Activated CD4-positive, alpha-beta T cell treated with anti-CD3 and anti-CD28 coated beads, Interleukin-2, amount 50 U/mL, for 48 hours (primary cell): ENCODE measurements at regions not wholly inside any gene's neighbourhood (a gene's known extent, or its start where the extent isn't known, plus 50 kb on each side); places are given as distances from the start of the nearest gene placed in this dataset.
A peak's percentile ranks its signal among the peaks of the same experiment; 100 is the strongest.

Experiments used
- DNase-seq, 2 experiments: peaks; one replicate each; pipeline ENCODE4 v3.0.0-alpha.2; 2020

- no peak for DNase-seq
Observed at GRCh38 chr9:27673641-27674040, 100.4 kb upstream of the C9orf72 start.

GRCh38 chr9:27675354-27675753 lies 102.1 kb upstream of the C9orf72 start:
- no peak for DNase-seq

GRCh38 chr9:27676827-27677226 lies 103.5 kb upstream of the C9orf72 start:
- DNase-seq = no peak

- DNase-seq = no peak
Observed at GRCh38 chr9:27679338-27679737, 106.1 kb upstream of the C9orf72 start.

GRCh38 chr9:27683181-27683580 lies 109.9 kb upstream of the C9orf72 start:
- DNase-seq = no peak

GRCh38 chr9:27688954-27689353 lies 115.7 kb upstream of the C9orf72 start:
- DNase-seq = no peak

GRCh38 chr9:27690816-27691215 lies 117.5 kb upstream of the C9orf72 start:
- peak; percentile 4 to 5 for DNase-seq

- DNase-seq = no peak
Observed at GRCh38 chr9:27699621-27700020, 126.3 kb upstream of the C9orf72 start.

GRCh38 chr9:27701016-27701415 lies 127.7 kb upstream of the C9orf72 start:
- DNase-seq = no peak

- DNase-seq = no peak
Observed at GRCh38 chr9:27701587-27701986, 128.3 kb upstream of the C9orf72 start.

GRCh38 chr9:27703216-27703980 lies 130.1 kb upstream of the C9orf72 start:
- DNase-seq = no peak

GRCh38 chr9:27711241-27711640 lies 138.0 kb upstream of the C9orf72 start:
- DNase-seq = no peak

- no peak for DNase-seq
Observed at GRCh38 chr9:27712806-27713205, 139.5 kb upstream of the C9orf72 start.

GRCh38 chr9:27714388-27714787 lies 141.1 kb upstream of the C9orf72 start:
- DNase-seq = no peak

- no peak for DNase-seq
Observed at GRCh38 chr9:27715651-27716050, 142.4 kb upstream of the C9orf72 start.

- no peak for DNase-seq
Observed at GRCh38 chr9:27717991-27718390, 144.7 kb upstream of the C9orf72 start.

- DNase-seq = no peak
Observed at GRCh38 chr9:27719711-27720110, 146.4 kb upstream of the C9orf72 start.

- DNase-seq = no peak
Observed at GRCh38 chr9:27722866-27723265, 149.6 kb upstream of the C9orf72 start.

- DNase-seq = peak; percentile 55 to 61
Observed at GRCh38 chr9:27726244-27727081, 153.2 kb upstream of the C9orf72 start.

GRCh38 chr9:27732494-27732893 lies 159.2 kb upstream of the C9orf72 start:
- no peak for DNase-seq

- DNase-seq = no peak
Observed at GRCh38 chr9:27743490-27743889, 170.2 kb upstream of the C9orf72 start.

GRCh38 chr9:27747450-27747849 lies 174.2 kb upstream of the C9orf72 start:
- no peak for DNase-seq

- no peak for DNase-seq
Observed at GRCh38 chr9:27749838-27750237, 176.6 kb upstream of the C9orf72 start.

GRCh38 chr9:27750566-27750965 lies 177.3 kb upstream of the C9orf72 start:
- DNase-seq = no peak
